Ovary (tissue), 7 donors: ENCODE measurements at regions not wholly inside any gene's neighbourhood (a gene's known extent, or its start where the extent isn't known, plus 50 kb on each side); places are given as distances from the start of the nearest gene placed in this dataset.

ENCODE experiments used
- DNase-seq, 5 donors: peaks; one replicate each; pipeline ENCODE4 v3.0.0-alpha.2; 2019 to 2020
- H3K27ac ChIP-seq, 2 donors: fragments of 200-600 bp; one replicate each; pipeline versions ENCODE4 v1.5.1 to v1.8.0; 2019 to 2022
- H3K27me3 ChIP-seq: fragments of 200-600 bp; one replicate; pipeline ENCODE4 v1.8.0; 2022
- H3K36me3 ChIP-seq: fragments of 200-600 bp; sonication (generic); one replicate; pipeline ENCODE4 v1.5.1; 2019
- H3K4me1 ChIP-seq: one replicate; pipeline ENCODE4 v1.8.1; 2013; ENCODE audit warnings: mild to moderate bottlenecking, moderate library complexity; ENCODE audit not compliant: insufficient read depth
- H3K4me3 ChIP-seq: fragments of 200-600 bp; sonication (generic); one replicate; pipeline ENCODE4 v1.5.1; 2017
- H3K9me3 ChIP-seq, 2 donors: fragments of 200-600 bp in 1 of 2; sonication (generic) in 1 of 2; one replicate each; pipeline versions ENCODE4 v1.5.1 to v1.8.1; 2013 to 2019; ENCODE audit warnings: mild to moderate bottlenecking in 1 of 2, moderate library complexity in 1 of 2
- CTCF ChIP-seq, 3 donors: fragments of 450-650 bp in 2 of 3; fragments of 200-600 bp in 1 of 3; IDR thresholded peaks; one replicate each; pipeline versions ENCODE4 v1.5.1 to v1.8.0; 2016 to 2022; ENCODE audit warnings: antibody characterized with exemption in 3 of 3, mild to moderate bottlenecking in 1 of 3
- EP300 ChIP-seq: sonication (generic); formaldehyde crosslinking; IDR thresholded peaks from one replicate; pipeline ENCODE4 v1.6.1; 2017; ENCODE audit warnings: antibody characterized with exemption
- POLR2A ChIP-seq: fragments of 450-650 bp; IDR thresholded peaks from one replicate; pipeline ENCODE4 v1.6.1; 2017; ENCODE audit warnings: antibody characterized with exemption, mild to moderate bottlenecking, moderate library complexity
- WGBS, 3 donors: extraction: QIAGEN DNeasy Blood & Tissue Kit in 1 of 3; methylation state at CpG; one replicate each; pipeline versions ENCODE4 v1.1.5 to v1.1.7; 2013 to 2017; 5-methylcytosine and 5-hydroxymethylcytosine counted together
- intact Hi-C, 4 donors: fragments of 100-400 bp; cut with DNase I; formaldehyde crosslinking; loops; one replicate each; pipeline versions ENCODE4 v1.11.0 to v1.15.1; 2022 to 2023
- donor health status: DM: no; HTN: no; CAD: no; lungs with moderate emphysema.
- donor health status: DM: no; HTN: no; CAD: no.
- donor health status: Bipolar disorder and iron deficiency.
- donor health status: DM: no; HTN: no; CAD: no.
- donor health status: DM: yes; HTN: yes; CAD: no.

- H3K27me3 ChIP-seq: no peaks in the 10 kb centered on the region
- no peak for DNase-seq
- intact Hi-C loops: no loop called here
- no peaks in the 10 kb centered on the region for H3K4me1 ChIP-seq
- no peak for TF ChIP-seq CTCF (IDR thresholded peaks at IDR 0.05)
- TF ChIP-seq POLR2A: no peak
- TF ChIP-seq EP300: no peak
- H3K4me3 ChIP-seq: no peak overlapping the region
- no peak overlapping the region for H3K27ac ChIP-seq
- H3K36me3 ChIP-seq: no peaks in the 10 kb centered on the region
- no peaks in the 10 kb centered on the region for H3K9me3 ChIP-seq
- 12 to 30% (median 27%) methylated on average over 2 of the region's 2 CpGs for WGBS, 3 donors
Observed at GRCh38 chr21:19621837-19622496, 1218.4 kb upstream of the TMPRSS15 start.

GRCh38 chr21:19640964-19641363, 1237.4 kb upstream of the TMPRSS15 start:
- no peaks in the 10 kb centered on the region for H3K27me3 ChIP-seq
- intact Hi-C loops: no loop called here
- TF ChIP-seq POLR2A (no peak), CTCF (IDR thresholded peaks at IDR 0.05) (no peak), EP300 (no peak)
- 90 to 97% (median 92%) methylated on average over 7 of the region's 7 CpGs for WGBS, 3 donors
- H3K4me1 ChIP-seq: no peaks in the 10 kb centered on the region
- no peak overlapping the region for H3K4me3 ChIP-seq
- no peaks in the 10 kb centered on the region for H3K36me3 ChIP-seq
- no peak overlapping the region for H3K27ac ChIP-seq
- no peaks in the 10 kb centered on the region for H3K9me3 ChIP-seq
- DNase-seq: no peak

- Histone ChIP-seq H3K36me3 (no peaks in the 10 kb centered on the region), H3K4me1 (no peaks in the 10 kb centered on the region), H3K9me3 (no peaks in the 10 kb centered on the region), H3K27ac (no peak overlapping the region), H3K27me3 (no peaks in the 10 kb centered on the region), H3K4me3 (no peak overlapping the region)
- intact Hi-C loops: no loop called here
- WGBS, 3 donors: 73 to 81% (median 74%) methylated on average over 2 of the region's 2 CpGs
- no peak for TF ChIP-seq CTCF (IDR thresholded peaks at IDR 0.05)
- no peak for TF ChIP-seq EP300
- TF ChIP-seq POLR2A: no peak
- DNase-seq: no peak
Observed at GRCh38 chr21:19648391-19648790, 1244.8 kb upstream of the TMPRSS15 start.

GRCh38 chr21:19683492-19683891, 1279.9 kb upstream of the TMPRSS15 start:
- intact Hi-C loops: no loop called here
- TF ChIP-seq CTCF (IDR thresholded peaks at IDR 0.05): no peak
- Histone ChIP-seq H3K4me3 (no peak overlapping the region), H3K4me1 (no peaks in the 10 kb centered on the region), H3K27me3 (no peaks in the 10 kb centered on the region), H3K9me3 (no peaks in the 10 kb centered on the region), H3K36me3 (no peaks in the 10 kb centered on the region), H3K27ac (no peak overlapping the region)
- DNase-seq: no peak
- WGBS, 3 donors: 37 to 89% (median 88%) methylated on average over 2 of the region's 2 CpGs
